ENCODE measurements at regions not wholly inside any gene's neighbourhood (a gene's known extent, or its start where the extent isn't known, plus 50 kb on each side); places are given as distances from the start of the nearest gene placed in this dataset.
"Not testable (repeated sequence)": the region's sequence is repeated elsewhere in the genome, so short reads cannot be mapped to it uniquely, and the experiment has no call there.

- DNase-seq (ENCODE audit: low spot score), result no peak
Measured at GRCh38 chr6:156450421-156450820, 326.8 kb upstream of the ARID1B start.

GRCh38 chr6:156449569-156449968 lies 327.6 kb upstream of the ARID1B start:
- DNase-seq (ENCODE audit: low spot score), result no peak

DNA sequence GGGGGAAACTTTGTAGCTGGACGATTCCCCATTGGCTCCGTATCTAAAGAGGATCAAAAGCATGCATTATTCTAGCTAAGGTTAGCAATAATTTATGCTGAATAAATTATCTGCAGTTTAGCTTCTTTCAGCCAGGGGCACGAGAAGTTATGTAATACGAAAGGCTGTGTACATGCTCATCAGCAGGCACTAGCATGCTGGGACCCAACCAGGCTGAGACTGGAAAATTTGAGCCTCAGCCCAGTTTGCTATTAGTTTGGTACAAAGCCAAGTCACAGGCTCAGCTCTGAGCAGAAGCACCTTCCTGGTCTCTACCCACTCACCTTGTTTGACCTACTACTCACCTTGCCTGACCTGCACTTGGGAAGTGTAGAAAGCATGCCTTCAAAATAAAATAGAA lies 328.1 kb upstream of the ARID1B start:
- DNase-seq (ENCODE audit: low spot score), result no peak

GRCh38 chr6:156448579-156448978 lies 328.6 kb upstream of the ARID1B start:
- no peak for DNase-seq (ENCODE audit: low spot score)

- no peak for DNase-seq (ENCODE audit: low spot score)
Measured at GRCh38 chr6:156440688-156441087, 336.5 kb upstream of the ARID1B start.

GRCh38 chr6:156438350-156438923 lies 338.7 kb upstream of the ARID1B start:
- DNase-seq (ENCODE audit: low spot score), result no peak

DNA sequence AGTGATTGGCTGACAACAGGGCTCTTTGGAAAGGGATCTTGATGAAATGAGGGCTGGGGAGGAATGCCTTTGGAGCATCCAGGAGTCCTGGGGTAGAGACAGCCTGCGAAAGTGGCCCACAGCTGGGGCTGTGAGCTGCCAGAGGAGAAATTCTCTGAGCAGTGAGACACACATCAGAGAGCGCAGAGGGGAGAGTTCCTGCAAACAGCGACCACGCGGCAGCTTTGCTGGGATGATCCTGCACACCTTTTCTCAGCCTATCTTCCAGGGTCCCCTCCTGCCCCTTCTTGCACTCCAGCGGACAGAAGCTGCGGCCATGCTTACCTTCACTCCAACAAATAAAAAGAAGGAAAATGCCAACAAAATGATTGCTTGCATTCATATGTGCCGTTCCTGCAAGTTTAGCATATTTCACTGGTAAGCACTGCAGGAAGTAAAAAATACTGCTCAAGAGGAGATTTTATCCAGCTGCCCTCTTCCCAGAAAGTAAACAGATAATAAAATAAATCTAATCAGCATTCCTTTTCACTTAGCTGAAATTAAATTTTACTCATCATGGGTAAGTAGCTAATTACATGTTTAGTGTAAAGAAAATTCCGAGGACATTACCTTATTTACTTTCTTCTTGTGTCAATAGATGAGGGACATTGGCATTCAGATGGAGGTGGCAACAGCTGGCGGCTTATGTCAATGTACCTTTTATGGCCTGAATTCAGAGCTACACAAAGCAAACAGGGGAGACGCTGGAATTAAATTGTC lies 339.9 kb upstream of the ARID1B start:
- DNase-seq (ENCODE audit: low spot score), result no peak

- DNase-seq (ENCODE audit: low spot score), result no peak
Measured at GRCh38 chr6:156434795-156435190, 342.4 kb upstream of the ARID1B start.

DNA sequence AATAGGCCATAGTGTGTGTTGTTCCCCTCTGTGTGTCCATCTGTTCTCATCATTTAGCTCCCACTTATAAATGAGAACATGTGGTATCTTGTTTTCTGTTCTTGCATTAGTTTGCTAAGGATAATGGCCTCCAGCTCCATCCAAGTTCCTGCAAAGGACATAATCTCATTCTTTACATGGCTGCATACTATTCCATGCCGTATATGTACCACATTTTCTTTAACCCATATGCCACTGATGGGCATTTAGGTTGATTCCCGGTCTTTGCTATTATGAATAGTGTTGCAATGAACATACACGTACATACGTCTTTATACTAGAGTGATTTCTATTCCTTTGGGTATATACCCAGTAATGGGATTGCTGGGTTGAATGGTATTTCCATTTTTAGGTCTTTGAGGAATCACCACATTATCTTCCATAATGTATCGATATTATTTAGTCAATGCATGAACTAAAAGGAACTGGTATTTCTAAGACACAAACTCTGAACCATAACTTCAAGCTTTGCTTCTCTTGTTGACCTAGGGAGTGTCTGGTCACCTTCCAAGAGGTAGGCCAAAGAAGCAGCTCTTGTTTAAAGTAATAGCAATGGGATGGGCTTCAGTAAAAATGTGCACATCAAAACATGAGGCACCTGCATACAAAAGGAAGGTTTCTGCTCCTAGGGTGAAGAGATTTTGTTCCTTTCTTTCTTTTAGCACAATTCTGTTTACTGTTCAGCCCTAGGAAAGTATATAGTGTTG lies 343.0 kb upstream of the ARID1B start:
- no peak for DNase-seq (ENCODE audit: low spot score)

GRCh38 chr6:156432543-156432942 lies 344.6 kb upstream of the ARID1B start:
- DNase-seq (ENCODE audit: low spot score), result no peak

- DNase-seq (ENCODE audit: low spot score), result no peak
Measured at GRCh38 chr6:156430386-156430785, 346.8 kb upstream of the ARID1B start.

- DNase-seq (ENCODE audit: low spot score), result peak; percentile 36
Measured at GRCh38 chr6:156427345-156427744, 349.8 kb upstream of the ARID1B start.

DNA sequence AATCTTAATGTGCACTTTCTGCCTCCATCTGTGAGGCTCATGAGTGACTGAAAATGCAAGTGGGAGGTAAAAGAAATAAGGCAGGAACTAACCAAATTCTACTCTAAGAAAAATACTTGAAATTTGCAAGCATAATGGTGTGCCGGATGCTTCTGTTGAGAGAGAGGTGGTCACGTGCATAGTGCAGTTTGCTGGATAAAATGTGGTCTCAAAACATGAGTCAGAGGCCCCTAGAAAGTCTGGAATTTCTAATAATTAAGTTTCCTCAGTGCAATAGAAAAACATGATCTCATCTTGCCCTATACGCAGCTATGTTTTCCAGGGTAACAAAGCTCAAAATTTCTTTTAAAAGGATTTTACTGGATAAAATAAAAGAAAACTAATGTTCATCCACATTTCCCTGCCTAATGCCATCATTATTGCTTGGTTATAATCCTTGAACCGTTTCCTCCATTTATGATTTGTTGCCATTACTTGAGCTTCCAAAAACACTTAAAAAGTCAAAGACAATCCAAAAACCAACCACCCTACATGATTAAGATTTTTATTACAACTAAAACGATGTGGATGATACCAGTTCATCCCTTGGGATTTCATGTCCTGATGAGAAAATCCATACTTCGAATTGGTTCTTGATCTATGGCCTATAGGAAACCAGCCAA lies 351.7 kb upstream of the ARID1B start:
- no peak for DNase-seq (ENCODE audit: low spot score)

GRCh38 chr6:156423829-156424228 lies 353.3 kb upstream of the ARID1B start:
- no peak for DNase-seq (ENCODE audit: low spot score)

DNA sequence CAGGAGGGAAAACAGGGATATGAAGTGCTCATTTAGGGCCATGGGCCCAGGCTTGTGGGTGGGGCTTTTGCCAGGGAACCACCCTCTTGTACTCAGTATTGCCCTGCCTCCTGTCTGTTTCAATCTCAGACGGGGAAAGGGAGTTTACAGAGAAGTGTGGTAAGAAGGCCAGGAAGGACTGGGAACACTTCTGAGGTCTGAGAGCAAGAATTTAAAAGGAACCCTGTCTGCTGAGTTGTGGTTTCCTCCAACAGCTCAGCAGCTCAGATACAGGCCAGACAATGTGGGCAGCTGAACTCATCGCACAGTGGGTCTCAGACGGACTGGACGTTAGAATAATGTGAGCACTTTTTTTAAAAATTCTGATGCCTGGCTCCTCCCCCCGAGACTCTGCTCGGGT lies 354.1 kb upstream of the ARID1B start:
- no peak for DNase-seq (ENCODE audit: low spot score)

- no peak for DNase-seq (ENCODE audit: low spot score)
Measured at GRCh38 chr6:156421933-156422332, 355.2 kb upstream of the ARID1B start.

GRCh38 chr6:156421301-156421700 lies 355.9 kb upstream of the ARID1B start:
- DNase-seq (ENCODE audit: low spot score), result not testable (repeated sequence)

GRCh38 chr6:156420172-156420993 lies 356.8 kb upstream of the ARID1B start:
- no peak for DNase-seq (ENCODE audit: low spot score)

DNA sequence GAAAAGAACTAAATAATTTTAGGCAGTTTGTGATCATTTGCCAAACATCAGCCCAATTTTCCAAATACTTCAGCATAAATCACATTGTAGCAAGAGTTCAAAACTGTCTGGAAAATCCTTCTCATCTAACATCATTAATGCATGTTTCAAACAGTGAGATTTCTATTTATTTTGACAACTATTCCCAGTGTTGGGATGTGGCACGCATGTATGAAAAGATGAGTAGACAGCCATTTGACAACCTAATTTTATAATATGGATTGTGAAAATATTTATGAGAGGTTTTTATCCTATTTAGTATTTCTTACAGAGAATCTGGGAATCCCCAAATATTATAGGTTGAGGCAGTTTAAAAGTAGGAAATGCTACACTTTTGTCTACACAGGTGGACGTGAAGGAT lies 357.6 kb upstream of the ARID1B start:
- DNase-seq (ENCODE audit: low spot score), result no peak

DNA sequence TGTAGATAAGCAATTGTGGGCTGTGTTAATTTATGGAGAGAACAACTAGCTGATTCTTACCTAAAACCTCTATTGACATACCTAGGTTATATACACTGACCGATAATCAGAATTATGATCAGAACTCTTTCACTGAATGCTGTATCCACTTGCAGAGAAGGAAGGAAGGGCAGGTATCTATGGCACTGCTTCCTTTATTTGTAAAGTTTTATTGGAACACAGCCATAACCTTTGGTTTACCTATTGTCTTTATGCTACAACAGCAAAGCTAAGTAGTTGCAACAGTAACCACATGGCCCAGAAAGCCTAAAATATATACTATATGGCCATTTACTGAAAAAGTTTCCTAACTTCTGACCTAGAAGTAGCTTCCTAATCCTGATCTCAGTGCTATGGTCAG lies 358.9 kb upstream of the ARID1B start:
- no peak for DNase-seq (ENCODE audit: low spot score)

- no peak for DNase-seq (ENCODE audit: low spot score)
Measured at GRCh38 chr6:156416391-156416790, 360.8 kb upstream of the ARID1B start.

DNA sequence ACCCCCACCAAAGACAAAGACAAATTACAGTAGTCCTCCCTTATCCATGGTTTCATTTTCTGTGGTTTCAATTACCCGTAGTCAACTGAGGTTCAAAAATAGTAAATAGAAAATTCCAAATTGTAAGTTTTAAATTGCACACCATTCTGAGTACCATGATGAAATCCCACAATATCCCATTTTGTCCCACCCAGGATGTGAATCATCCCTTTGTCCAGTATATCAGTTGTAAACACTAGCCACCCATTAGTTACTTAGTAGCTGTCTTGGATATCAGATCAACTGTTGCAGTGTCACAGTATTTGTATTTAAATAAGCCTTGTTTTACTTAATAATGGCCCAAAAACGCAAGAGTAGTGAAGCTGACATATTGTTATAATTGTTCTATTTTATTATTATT lies 364.0 kb upstream of the ARID1B start:
- DNase-seq (ENCODE audit: low spot score), result no peak
